ENCODE measurements at regions not wholly inside any gene's neighbourhood (a gene's known extent, or its start where the extent isn't known, plus 50 kb on each side); places are given as distances from the start of the nearest gene placed in this dataset.
"Not testable (repeated sequence)": the region's sequence is repeated elsewhere in the genome, so short reads cannot be mapped to it uniquely, and the experiment has no call there.

DNA sequence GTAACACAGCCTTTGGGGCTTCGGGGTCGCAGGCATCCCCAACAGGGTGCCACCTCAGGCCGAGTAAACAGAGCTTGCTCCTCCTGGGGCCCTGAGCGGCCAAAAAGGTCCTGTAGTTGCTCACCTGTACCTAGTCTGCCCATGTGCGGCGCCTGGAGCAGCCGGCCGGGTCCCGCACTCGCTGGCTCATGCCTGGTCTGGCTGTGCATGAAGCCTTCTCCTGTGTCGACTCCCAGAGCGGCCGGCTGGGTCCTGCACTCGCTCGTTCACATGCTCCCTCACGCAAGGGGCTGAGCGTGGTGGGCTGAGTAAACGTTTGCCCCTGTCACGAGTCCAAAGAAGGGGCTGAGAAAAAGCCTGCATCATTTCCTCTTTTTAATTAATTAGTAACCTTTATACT is 162.4 kb upstream of the TUT7 start:
- FAIRE-seq, result no peak

GRCh38 chr9:86515221-86515620 is 161.0 kb upstream of the TUT7 start:
- no peak for FAIRE-seq

DNA sequence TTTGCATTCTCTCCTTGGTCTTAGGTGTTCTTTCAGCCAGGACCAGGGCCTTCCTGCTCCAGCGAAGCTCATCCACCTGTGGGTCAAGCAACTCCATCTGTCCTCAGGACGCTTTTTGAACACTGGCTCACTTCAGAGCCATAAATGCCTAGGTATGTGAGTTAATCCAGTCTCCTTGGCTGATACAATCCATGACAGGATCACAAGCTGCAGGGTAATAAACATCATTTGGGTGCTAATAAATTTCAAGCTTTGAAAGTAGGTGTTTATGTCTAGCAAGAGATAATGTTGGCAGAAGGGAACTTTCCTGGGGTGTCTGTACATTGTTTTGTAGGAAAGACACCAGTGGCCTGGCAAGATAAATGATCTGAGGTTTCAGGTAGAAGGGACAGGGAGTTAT is 159.2 kb upstream of the TUT7 start:
- FAIRE-seq, result no peak

GRCh38 chr9:86512929-86513328 is 158.7 kb upstream of the TUT7 start:
- no peak for FAIRE-seq

GRCh38 chr9:86511614-86512360 is 157.6 kb upstream of the TUT7 start:
- FAIRE-seq, result no peak

GRCh38 chr9:86508208-86508903 is 154.1 kb upstream of the TUT7 start:
- no peak for FAIRE-seq

DNA sequence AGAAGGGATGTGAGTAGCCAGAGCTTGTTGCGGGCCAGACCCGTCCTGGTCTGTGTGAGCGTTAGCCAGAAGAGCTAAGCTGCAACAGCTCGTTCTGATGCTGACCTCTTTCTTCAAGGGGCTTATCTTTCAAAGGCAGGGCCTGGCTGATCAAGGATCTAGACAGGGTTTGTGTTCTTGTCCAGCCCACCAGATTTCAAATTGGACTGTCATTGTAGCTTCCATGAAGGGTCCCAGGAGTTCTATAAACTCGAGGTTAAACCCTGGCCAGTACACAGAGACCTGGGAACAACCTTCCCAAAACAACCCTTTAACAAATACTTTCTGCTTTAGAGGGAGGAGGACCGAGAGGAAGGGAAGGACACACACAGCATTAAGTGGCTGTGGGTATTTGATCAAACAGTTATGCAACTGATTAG is 153.0 kb upstream of the TUT7 start:
- FAIRE-seq, result no peak

GRCh38 chr9:86503942-86504341 is 149.7 kb upstream of the TUT7 start:
- no peak for FAIRE-seq

DNA sequence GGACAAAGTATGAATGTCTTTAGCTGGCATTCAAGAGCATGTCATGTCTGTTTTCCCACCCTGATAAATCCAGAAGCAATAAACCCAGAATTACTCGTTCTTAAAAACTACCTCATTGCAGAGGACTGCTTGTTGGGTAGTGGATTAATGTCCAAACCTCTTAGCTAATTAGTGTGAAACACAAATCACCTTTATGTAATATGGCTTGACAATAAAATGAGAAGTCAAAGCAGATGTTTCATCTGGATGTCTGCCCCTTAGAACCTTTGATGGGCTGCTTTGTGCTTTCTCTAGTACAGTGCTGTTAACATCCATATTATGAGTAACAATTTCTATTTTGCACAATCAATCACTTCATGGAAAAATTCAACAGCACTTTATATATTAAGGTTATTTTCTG is 149.1 kb upstream of the TUT7 start:
- no peak for FAIRE-seq

GRCh38 chr9:86500667-86501435 is 146.6 kb upstream of the TUT7 start:
- peak; percentile 95 for FAIRE-seq

DNA sequence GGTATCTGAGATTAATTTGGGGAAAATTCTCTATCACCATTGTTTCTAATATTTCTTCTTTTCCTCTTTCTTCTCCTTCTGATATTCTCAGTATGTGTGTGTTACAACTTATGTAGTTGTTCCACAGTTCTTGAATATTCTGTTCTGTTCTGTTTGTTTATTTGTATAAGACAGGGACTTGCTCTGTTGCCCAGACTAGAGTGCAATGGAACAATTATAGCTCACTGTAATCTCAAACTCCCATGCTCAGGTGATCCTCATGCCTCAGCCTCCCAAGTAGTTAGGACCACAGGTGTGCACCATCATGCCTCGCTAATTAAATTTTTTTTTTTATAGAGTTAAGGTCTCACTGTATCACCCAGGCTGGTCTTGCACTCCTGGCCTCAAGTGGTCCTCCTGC is 145.8 kb upstream of the TUT7 start:
- FAIRE-seq, result no peak

DNA sequence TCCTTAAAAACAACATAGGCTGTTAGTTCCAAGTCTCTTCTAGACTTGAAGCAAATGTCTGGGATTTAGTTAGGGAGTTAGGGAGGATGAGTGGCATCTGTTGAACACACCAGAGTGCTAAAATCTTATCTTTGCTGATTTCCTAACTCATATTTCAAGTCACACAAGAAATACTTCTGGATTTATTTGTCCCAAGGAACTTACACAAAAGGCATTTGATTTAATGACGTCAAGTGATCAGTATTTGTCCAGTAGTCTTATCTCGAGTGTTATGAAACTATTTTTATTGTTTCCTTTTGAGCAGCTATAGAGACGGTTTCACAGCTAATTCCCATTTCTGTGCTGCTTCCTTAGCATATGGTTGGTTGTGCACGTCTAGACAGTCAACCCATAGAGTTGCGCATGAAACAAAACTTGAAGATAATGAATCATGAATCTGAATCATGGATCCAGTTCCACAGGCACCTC is 140.5 kb upstream of the TUT7 start:
- no peak for FAIRE-seq

- FAIRE-seq, result no peak
Measured at GRCh38 chr9:86491468-86492266, 137.5 kb upstream of the TUT7 start.

DNA sequence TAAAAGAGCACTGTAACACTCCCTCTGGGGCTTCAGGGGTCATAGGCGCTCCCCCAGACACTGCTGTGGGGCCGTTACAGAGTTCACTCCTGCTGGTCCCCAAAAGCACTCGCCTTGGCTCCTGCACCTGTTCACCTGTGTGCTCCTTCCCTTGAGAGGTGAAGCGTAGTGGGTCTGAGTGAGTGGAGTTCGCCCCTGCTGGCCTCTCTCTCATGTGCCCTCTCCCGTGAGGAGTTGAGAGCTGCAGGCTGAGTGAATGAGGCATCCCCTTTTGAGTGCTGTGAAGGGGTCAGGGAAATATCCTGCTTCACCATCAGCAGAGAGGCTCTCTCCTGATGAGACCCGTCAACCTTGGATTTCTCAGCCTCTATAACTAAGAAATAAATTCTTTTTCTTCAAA is 134.6 kb upstream of the TUT7 start:
- FAIRE-seq, result no peak

- no peak for FAIRE-seq
Measured at GRCh38 chr9:86488345-86488744, 134.1 kb upstream of the TUT7 start.

DNA sequence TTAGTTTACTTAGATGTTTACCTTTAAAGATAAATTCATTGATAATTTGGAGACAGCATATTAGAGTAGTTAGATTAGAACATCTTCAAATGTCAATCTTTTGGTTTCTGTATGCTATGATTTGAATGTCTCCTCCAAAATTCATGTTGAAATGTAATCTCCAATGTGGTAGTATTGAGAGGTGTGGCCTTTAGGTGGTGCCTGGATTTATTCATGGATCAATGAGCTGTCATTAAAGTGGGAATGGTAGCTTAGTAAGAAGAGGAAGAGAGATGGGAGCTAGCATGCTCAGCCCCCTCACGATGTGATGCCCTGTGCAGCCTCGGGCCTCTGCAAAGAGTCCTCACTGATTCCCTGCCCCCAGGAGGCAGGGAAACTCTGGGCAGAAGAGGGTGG is 133.6 kb upstream of the TUT7 start:
- no peak for FAIRE-seq

GRCh38 chr9:86486891-86487837 is 133.0 kb upstream of the TUT7 start:
- FAIRE-seq, result peak; percentile 77

DNA sequence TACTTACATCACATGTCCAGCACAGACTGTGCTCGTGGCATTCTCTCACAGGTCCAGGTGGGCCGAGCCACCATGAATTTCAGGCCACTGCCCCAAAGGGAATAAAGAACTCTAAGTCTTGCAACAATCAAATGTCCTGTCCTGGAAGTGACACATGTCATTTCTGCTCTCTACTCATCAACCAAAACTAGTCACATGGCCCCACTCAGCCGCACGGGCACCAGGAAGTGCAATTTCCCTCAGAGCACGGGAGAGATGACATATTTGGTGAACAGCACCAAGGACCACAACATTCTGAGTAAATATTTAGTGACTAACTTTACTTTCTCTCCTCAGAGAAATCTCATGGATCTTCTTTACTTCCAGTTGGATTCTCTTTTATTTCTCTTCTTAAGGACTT is 131.1 kb upstream of the TUT7 start:
- FAIRE-seq, result no peak

GRCh38 chr9:86483496-86483895 is 129.3 kb upstream of the TUT7 start:
- FAIRE-seq, result no peak

- FAIRE-seq, result no peak
Measured at GRCh38 chr9:86481466-86481865, 127.3 kb upstream of the TUT7 start.

GRCh38 chr9:86475255-86475654 is 121.0 kb upstream of the TUT7 start:
- FAIRE-seq, result not testable (repeated sequence)
